ENCODE measurements at regions not wholly inside any gene's neighbourhood (a gene's known extent, or its start where the extent isn't known, plus 50 kb on each side); places are given as distances from the start of the nearest gene placed in this dataset.

DNA sequence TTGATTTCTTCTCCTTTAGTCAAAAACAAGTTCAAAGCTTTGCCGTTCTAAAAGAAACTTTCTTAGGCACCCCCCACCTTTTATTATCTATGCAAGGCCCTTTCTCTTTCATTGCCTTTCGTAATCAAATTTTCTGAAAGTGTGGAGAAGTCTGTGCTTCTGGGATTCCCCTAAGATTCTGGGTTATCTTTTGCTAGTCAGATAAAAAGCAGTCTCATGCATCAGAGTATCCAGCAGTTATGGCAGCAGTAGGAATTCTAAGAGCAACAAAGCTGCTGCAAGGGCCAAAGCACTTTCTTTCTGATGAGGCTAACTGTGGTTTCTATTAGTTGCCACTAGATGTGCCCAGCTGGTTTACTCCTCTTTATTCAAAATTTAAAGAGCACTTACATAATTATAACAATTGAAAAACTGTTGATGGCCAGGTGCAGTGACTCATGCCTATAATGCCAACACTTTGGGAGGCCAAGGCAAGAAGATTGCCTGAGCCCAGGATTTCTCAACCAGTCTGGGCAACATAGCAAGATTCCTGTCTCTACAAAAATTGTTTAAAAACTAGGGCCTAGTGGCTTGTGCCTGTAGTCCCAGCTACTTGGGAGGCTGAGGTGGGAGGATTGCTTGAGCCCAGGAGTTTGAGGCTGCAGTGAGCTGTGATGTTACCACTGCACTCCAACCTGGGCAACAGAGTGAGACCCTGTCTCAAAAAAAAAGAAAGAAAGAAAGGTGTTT lies 296.2 kb downstream of the PAPSS1 start:
- TF ChIP-seq, protein P1, sequence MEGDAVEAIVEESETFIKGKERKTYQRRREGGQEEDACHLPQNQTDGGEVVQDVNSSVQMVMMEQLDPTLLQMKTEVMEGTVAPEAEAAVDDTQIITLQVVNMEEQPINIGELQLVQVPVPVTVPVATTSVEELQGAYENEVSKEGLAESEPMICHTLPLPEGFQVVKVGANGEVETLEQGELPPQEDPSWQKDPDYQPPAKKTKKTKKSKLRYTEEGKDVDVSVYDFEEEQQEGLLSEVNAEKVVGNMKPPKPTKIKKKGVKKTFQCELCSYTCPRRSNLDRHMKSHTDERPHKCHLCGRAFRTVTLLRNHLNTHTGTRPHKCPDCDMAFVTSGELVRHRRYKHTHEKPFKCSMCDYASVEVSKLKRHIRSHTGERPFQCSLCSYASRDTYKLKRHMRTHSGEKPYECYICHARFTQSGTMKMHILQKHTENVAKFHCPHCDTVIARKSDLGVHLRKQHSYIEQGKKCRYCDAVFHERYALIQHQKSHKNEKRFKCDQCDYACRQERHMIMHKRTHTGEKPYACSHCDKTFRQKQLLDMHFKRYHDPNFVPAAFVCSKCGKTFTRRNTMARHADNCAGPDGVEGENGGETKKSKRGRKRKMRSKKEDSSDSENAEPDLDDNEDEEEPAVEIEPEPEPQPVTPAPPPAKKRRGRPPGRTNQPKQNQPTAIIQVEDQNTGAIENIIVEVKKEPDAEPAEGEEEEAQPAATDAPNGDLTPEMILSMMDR (conservative IDR thresholded peaks at IDR 0.05 in 1 of 2, IDR thresholded peaks at IDR 0.05 in 1 of 2; ENCODE audit: extremely low read depth in 1 of 2, insufficient read depth in 1 of 2, low read depth in 1 of 2, low read length in 2 of 2), result no peak
- no peak for TF ChIP-seq EZH2 (IDR thresholded peaks at IDR 0.05; ENCODE audit: borderline replicate concordance, low read length)

Data from mammary epithelial cell (primary cell).